ENCODE measurements at regions not wholly inside any gene's neighbourhood (a gene's known extent, or its start where the extent isn't known, plus 50 kb on each side); places are given as distances from the start of the nearest gene placed in this dataset.

DNA sequence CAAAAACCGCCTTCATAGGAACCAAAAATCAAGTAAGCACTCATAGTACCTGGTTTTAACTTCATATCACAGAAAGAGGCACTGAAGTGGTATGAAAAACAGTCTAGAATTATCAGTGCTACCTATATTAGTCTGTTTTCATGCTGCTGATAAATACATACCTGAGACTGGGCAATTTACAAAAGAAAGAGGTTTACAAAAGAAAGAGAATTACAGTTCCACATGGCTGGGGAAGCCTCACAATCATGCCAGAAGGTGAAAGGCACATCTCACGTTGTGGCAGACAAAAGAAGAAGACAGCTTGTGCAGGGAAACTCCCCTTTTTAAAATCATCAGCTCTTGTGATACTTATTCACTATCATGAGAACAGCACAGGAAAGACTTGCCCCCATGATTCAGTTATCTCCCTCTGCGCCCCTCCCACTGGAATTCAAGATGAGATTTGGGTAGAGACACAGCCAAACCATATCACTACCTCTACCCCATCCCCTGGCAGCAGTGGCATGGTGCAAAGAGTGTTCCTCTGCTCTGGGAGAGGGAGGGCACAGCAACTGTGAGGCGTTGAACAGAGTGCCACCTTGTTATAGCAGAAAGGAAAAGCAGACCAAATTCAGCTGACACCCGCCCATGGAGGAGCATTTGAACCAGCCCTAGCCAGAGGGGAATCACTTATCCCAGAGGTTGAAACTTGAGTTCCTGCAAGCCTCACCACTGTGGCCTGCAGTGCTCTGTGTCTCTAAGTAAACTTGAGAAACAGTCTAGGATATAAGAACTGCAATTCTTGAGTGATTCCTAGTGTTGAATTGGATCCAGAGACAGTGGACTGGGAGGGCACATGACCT lies 61.9 kb upstream of the PTPRZ1 start:
- TF ChIP-seq PAX5 (IDR thresholded peaks at IDR 0.05; ENCODE audit: insufficient read depth, low read length, severe bottlenecking) = no peak
- no peak for TF ChIP-seq POLR2A (IDR thresholded peaks at IDR 0.05; ENCODE audit: low read depth, low read length)
- TF ChIP-seq POU2F2 (IDR thresholded peaks at IDR 0.05; ENCODE audit: low read depth, low read length) = no peak
- TF ChIP-seq POLR2AphosphoS5 (IDR thresholded peaks at IDR 0.05; ENCODE audit: low read depth, low read length) = no peak
- TF ChIP-seq TAF1 (IDR thresholded peaks at IDR 0.05; ENCODE audit: low read depth, low read length) = no peak
- TF ChIP-seq SPI1 (IDR thresholded peaks at IDR 0.05; ENCODE audit: low read depth, low read length) = no peak
- DNase-seq (ENCODE audit: insufficient read length, low spot score) = no peak
- no peak for FAIRE-seq

DNA sequence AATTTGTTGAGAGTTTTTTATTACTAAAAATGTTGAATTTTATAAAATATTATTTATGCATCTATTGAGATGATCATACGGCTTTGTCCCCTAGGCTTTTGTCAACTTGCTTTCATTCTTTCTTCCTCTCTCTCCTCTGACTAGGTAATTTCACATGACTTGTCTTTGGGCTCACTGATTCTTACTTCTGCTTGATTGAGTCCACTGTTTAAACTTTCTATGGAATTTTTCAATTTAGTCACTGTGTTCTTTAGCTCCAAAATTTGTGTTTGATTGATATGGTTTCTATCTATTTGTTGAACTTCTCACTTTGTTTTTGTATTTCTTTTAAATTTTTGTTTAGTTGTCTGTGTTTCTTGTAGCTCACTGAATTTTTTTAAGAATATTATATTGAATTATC lies 65.9 kb upstream of the PTPRZ1 start:
- TF ChIP-seq SPI1 (IDR thresholded peaks at IDR 0.05; ENCODE audit: low read depth, low read length) (no peak), PAX5 (IDR thresholded peaks at IDR 0.05; ENCODE audit: insufficient read depth, low read length, severe bottlenecking) (no peak), TAF1 (IDR thresholded peaks at IDR 0.05; ENCODE audit: low read depth, low read length) (no peak), POLR2AphosphoS5 (IDR thresholded peaks at IDR 0.05; ENCODE audit: low read depth, low read length) (no peak), POLR2A (IDR thresholded peaks at IDR 0.05; ENCODE audit: low read depth, low read length) (no peak), POU2F2 (IDR thresholded peaks at IDR 0.05; ENCODE audit: low read depth, low read length) (no peak)
- FAIRE-seq (no peak), DNase-seq (ENCODE audit: insufficient read length, low spot score) (no peak)

DNA sequence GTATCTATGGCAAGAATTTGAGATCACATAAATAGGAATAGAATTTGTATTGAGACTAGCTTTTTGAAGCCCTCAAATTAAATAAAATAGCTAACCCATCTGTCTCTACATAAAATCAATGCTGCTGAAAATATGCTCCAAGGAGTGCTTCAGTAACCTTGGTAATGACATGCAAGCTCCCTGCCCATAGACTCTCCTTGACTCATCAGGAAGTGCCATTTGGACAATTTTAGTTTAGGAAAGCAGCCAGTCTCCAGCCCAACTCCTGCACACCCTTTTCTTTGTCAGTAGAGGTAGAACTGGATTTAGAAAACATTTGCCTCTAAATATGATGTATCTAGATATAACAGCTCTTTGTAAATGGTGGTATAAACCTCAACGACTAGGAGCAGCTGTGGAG lies 69.9 kb upstream of the PTPRZ1 start:
- no peak for DNase-seq (ENCODE audit: insufficient read length, low spot score)
- FAIRE-seq = no peak
- TF ChIP-seq POLR2AphosphoS5 (IDR thresholded peaks at IDR 0.05; ENCODE audit: low read depth, low read length) (no peak), POU2F2 (IDR thresholded peaks at IDR 0.05; ENCODE audit: low read depth, low read length) (no peak), SPI1 (IDR thresholded peaks at IDR 0.05; ENCODE audit: low read depth, low read length) (no peak), TAF1 (IDR thresholded peaks at IDR 0.05; ENCODE audit: low read depth, low read length) (no peak), PAX5 (IDR thresholded peaks at IDR 0.05; ENCODE audit: insufficient read depth, low read length, severe bottlenecking) (no peak), POLR2A (IDR thresholded peaks at IDR 0.05; ENCODE audit: low read depth, low read length) (no peak)

DNA sequence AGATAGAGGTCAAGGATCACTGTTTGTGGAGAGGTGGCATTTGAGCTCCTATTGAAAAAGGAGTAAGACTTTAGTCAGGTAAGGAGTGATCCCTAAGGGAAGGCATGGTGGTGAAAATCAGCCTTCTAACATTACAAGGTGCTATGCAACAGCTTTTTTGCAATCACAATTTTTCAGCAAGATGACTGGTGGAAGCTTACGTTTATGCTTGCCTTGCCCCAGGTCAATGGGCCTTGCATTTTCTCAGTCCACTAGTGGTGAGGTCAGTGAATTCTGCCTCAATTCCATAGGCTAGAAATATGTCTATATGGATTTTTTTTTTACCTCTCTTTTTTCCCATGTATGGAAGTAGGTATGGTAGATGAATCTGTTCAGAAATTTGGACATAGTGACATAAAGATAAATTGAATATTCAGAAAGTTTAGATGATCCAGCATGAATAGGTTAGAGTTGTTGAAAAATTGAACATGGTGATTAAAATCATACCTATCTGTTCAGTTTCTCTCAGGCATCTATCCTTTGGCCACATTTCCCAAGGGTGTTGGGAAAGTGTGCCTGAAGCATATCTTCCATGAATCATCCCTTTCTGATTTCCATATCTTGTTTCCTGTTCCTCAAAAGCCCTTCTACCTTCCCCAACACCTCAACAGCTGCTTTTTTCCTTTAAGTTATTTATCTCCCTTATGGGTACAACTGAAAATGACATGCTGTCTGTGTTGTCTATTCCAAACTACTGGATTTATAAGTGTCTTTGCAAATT lies 71.9 kb upstream of the PTPRZ1 start:
- FAIRE-seq = no peak
- DNase-seq (ENCODE audit: insufficient read length, low spot score) = no peak

DNA sequence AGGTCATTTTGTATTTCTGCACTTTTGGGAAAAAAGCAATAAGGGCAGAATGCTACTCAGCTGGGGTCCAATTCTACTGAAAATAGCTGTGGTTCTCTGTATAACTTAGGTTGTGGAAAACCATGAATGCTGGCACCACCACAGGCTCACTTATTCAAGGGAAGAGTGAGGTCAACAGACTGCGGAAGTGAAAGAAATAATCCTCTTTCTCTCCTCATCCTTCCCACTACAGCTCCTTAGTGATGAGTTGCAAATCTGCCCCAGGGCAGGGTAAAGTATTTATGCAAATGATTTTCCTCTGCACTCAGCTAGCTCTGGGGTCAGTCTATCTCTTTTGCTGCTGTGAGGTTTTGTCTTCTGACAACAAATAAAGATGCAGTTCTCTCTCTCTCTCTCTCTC lies 74.1 kb upstream of the PTPRZ1 start:
- DNase-seq (ENCODE audit: insufficient read length, low spot score) (no peak), FAIRE-seq (no peak)
- TF ChIP-seq POLR2AphosphoS5 (IDR thresholded peaks at IDR 0.05; ENCODE audit: low read depth, low read length) (no peak), TAF1 (IDR thresholded peaks at IDR 0.05; ENCODE audit: low read depth, low read length) (no peak), POLR2A (IDR thresholded peaks at IDR 0.05; ENCODE audit: low read depth, low read length) (no peak), POU2F2 (IDR thresholded peaks at IDR 0.05; ENCODE audit: low read depth, low read length) (no peak), SPI1 (IDR thresholded peaks at IDR 0.05; ENCODE audit: low read depth, low read length) (no peak), PAX5 (IDR thresholded peaks at IDR 0.05; ENCODE audit: insufficient read depth, low read length, severe bottlenecking) (no peak)

More for the DNA sequence above, 71.9 kb upstream of the PTPRZ1 start:
- TF ChIP-seq SPI1 (IDR thresholded peaks at IDR 0.05; ENCODE audit: low read depth, low read length) (no peak), PAX5 (IDR thresholded peaks at IDR 0.05; ENCODE audit: insufficient read depth, low read length, severe bottlenecking) (no peak), POLR2AphosphoS5 (IDR thresholded peaks at IDR 0.05; ENCODE audit: low read depth, low read length) (no peak), POLR2A (IDR thresholded peaks at IDR 0.05; ENCODE audit: low read depth, low read length) (no peak), POU2F2 (IDR thresholded peaks at IDR 0.05; ENCODE audit: low read depth, low read length) (no peak), TAF1 (IDR thresholded peaks at IDR 0.05; ENCODE audit: low read depth, low read length) (no peak)

DNA sequence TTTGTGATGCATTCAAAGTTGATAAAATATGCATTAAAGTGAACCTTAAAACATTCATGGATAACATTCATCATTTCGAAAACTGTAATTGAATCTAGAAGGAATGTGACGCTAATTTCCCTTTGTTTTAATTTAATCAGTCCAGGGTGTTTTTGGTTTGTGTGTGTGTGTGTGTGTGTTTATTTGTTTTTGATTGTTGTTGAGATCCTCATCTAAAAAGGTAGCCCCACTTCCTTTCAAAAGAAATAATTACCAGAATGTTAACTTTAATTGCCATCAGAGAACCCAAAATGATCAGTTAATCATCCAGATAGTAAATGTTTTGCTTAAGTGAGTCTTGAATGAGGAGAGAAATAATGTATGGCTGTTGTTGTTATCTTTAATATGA lies 74.5 kb upstream of the PTPRZ1 start:
- TF ChIP-seq TAF1 (IDR thresholded peaks at IDR 0.05; ENCODE audit: low read depth, low read length) (no peak), PAX5 (IDR thresholded peaks at IDR 0.05; ENCODE audit: insufficient read depth, low read length, severe bottlenecking) (no peak), POU2F2 (IDR thresholded peaks at IDR 0.05; ENCODE audit: low read depth, low read length) (no peak), POLR2A (IDR thresholded peaks at IDR 0.05; ENCODE audit: low read depth, low read length) (no peak), POLR2AphosphoS5 (IDR thresholded peaks at IDR 0.05; ENCODE audit: low read depth, low read length) (no peak), SPI1 (IDR thresholded peaks at IDR 0.05; ENCODE audit: low read depth, low read length) (no peak)
- no peak for DNase-seq (ENCODE audit: insufficient read length, low spot score)
- no peak for FAIRE-seq

DNA sequence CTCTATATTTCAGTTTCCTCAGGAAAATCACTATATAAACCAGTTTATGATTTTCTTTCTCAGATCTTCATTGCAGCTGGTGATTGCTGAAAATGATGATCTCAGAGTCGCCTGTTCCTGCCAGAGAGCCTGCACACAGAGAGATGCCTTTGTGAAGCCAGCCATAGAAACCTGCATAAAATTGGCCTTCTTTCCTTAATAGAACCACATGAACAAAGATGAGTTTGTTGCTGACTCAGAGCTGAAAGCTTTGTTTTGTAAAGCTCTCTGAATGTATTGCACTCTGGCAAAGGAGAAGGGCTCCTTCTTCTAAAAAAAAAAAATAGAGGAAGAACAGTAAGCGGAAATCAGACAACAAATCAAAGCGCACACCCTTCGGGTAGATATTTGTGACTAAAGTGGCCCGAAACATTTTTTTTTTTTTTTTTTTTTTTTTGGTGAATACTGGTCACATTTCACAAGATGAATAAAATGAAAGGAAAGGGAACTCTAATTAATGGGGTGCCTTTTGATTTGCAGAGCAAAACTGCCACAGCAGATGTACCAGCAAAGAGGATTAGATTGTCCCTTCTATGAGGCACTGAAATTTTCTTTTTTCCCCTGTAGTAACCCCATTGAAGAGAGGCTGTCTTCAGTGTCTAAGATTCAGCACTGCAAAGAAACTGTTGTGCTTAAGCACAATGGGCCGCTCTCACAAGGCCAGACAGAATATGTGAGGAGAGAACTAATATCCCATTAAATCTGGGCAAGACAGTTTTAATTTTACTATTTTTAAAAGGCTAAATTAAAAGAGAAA lies 75.1 kb upstream of the PTPRZ1 start:
- no peak for TF ChIP-seq POLR2AphosphoS5 (IDR thresholded peaks at IDR 0.05; ENCODE audit: low read depth, low read length)
- no peak for TF ChIP-seq POU2F2 (IDR thresholded peaks at IDR 0.05; ENCODE audit: low read depth, low read length)
- TF ChIP-seq PAX5 (IDR thresholded peaks at IDR 0.05; ENCODE audit: insufficient read depth, low read length, severe bottlenecking) = no peak
- TF ChIP-seq TAF1 (IDR thresholded peaks at IDR 0.05; ENCODE audit: low read depth, low read length) = no peak
- no peak for TF ChIP-seq SPI1 (IDR thresholded peaks at IDR 0.05; ENCODE audit: low read depth, low read length)
- no peak for FAIRE-seq
- no peak for DNase-seq (ENCODE audit: insufficient read length, low spot score)

DNA sequence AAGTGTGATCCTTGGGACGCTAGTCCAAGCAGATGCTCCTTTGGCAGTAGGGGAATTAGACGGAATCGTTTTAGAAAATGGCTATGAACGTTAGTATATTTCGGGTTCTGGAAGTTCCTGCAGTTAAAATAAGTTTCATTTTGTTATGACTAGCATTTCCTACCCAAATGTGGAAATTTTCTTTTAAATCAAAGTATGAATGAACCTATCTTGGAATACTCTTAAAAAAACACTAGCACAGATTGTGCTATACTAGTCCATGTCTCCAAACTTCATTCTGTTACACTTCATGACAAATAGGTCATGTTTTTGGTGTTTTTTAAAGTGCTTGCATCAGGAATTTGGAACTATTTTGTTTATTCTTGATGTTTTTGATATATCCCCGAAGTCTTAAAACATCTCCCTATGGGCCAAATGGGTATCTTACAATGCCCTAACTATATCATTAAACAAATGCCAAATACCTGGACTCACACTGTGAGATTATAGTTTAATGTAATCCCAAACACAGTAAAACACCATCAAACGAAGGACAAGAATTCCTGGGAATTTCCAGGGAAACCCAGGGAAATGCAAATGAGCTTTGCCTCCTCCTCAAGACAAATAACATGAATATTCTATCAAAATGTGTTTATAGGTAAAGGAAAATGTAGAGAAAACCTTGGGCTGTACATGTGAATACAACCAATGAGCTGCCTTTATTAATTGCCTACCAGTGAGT lies 75.9 kb upstream of the PTPRZ1 start:
- FAIRE-seq (no peak), DNase-seq (ENCODE audit: insufficient read length, low spot score) (no peak)
- no peak for TF ChIP-seq POLR2A (IDR thresholded peaks at IDR 0.05; ENCODE audit: low read depth, low read length)

All from GM12891 (cell line).